ENCODE measurements at regions not wholly inside any gene's neighbourhood (a gene's known extent, or its start where the extent isn't known, plus 50 kb on each side); places are given as distances from the start of the nearest gene placed in this dataset.

DNA sequence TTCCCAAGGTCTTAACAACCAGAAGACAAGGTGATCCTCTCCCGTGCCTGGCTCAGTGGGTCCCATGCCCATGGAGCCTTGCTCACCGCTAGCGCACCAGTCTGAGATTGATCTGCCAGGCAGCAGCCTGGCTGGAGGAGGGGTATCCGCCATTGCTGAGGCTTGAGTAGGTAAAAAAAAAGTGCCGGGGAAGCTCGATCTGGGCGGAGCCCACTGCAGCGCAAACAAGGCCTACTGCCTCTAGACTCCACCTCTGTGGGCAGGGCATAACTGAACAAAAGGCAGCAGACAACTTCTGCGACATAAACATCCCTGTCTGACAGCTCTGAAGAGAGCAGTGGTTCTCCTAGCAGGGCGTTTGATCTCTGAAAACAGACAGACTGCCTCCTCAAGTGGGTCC is 104.0 kb downstream of the C14orf39 start:
- WGBS, 2 donors: 73 to 83% methylated on average over 10 of the region's 10 CpGs
- H3K27me3 ChIP-seq: no peaks in the 10 kb centered on the region
- H3K9me3 ChIP-seq: no peaks in the 10 kb centered on the region
- no peaks in the 10 kb centered on the region for H3K4me1 ChIP-seq
- H3K27ac ChIP-seq: no peak overlapping the region
- no peaks in the 10 kb centered on the region for H3K36me3 ChIP-seq
- intact Hi-C loops (cut with DNase I): no loop called here
- no peak for DNase-seq
- no peak overlapping the region for H3K4me3 ChIP-seq
- TF ChIP-seq, protein P1, sequence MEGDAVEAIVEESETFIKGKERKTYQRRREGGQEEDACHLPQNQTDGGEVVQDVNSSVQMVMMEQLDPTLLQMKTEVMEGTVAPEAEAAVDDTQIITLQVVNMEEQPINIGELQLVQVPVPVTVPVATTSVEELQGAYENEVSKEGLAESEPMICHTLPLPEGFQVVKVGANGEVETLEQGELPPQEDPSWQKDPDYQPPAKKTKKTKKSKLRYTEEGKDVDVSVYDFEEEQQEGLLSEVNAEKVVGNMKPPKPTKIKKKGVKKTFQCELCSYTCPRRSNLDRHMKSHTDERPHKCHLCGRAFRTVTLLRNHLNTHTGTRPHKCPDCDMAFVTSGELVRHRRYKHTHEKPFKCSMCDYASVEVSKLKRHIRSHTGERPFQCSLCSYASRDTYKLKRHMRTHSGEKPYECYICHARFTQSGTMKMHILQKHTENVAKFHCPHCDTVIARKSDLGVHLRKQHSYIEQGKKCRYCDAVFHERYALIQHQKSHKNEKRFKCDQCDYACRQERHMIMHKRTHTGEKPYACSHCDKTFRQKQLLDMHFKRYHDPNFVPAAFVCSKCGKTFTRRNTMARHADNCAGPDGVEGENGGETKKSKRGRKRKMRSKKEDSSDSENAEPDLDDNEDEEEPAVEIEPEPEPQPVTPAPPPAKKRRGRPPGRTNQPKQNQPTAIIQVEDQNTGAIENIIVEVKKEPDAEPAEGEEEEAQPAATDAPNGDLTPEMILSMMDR (IDR thresholded peaks at IDR 0.05): no peak
- TF ChIP-seq POLR2A (IDR thresholded peaks at IDR 0.05) (no peak), POLR2AphosphoS5 (IDR thresholded peaks at IDR 0.05) (no peak), EP300 (IDR thresholded peaks at IDR 0.05) (no peak)

All from sigmoid colon (tissue), 6 donors.